Heart left ventricle (tissue), 13 donors: ENCODE measurements at regions not wholly inside any gene's neighbourhood (a gene's known extent, or its start where the extent isn't known, plus 50 kb on each side); places are given as distances from the start of the nearest gene placed in this dataset.

Experiments
- CTCF ChIP-seq, 12 donors: fragments of 200-600 bp; sonication (generic) in 4 of 12; IDR thresholded peaks; one replicate each; pipeline versions ENCODE4 v1.5.0 to v1.8.0; 2018 to 2022; ENCODE audit warnings: antibody characterized with exemption in 12 of 12, mild to moderate bottlenecking in 5 of 12
- POLR2A ChIP-seq, 2 donors: fragments of 450-650 bp; IDR thresholded peaks; one replicate each; pipeline ENCODE4 v1.6.1; 2017; ENCODE audit warnings: antibody characterized with exemption in 2 of 2, mild to moderate bottlenecking in 2 of 2, moderate library complexity in 2 of 2
- donor health status: ischemic (EF 13 %, LVEDD 7.1; RV severe dilation, severe dysfunction).
- donor health status: DM: no; HTN: yes; CAD: no.
- donor health status: DM: no; HTN: no; CAD: no.
- donor health status: ischemic (EF 25% LVEDD 6.9; RV normal size, moderate dysfunction).
- donor health status: ischemic (EF 25% LVEDD 5.7; RV mildly dilated, moderate dysfunction).
- donor health status: ischemic (EF 35%, LVEDD 5.7; RV mildly dilated, moderate dysfunction).
- donor health status: nonischemic (EF 11% LVEDD 7.7; RV severe dilation, severe dysfunction).
- donor health status: DM: yes; HTN: yes; CAD: no.
- donor health status: PGD.
- donor health status: ischemic (EF 29% LVEDD 5.4; RV normal size, mild dysfunction).
- donor health status: nonischemic (EF 23%, LVEDD 6.1; RV moderate dilation, normal function).

- TF ChIP-seq CTCF (IDR thresholded peaks at IDR 0.05), result no peak
- no peak for TF ChIP-seq POLR2A (IDR thresholded peaks at IDR 0.05)
Observed at GRCh38 chr4:132934911-132935310, 214.2 kb upstream of the PCDH10 start.
